ENCODE measurements at regions not wholly inside any gene's neighbourhood (a gene's known extent, or its start where the extent isn't known, plus 50 kb on each side); places are given as distances from the start of the nearest gene placed in this dataset.
A peak's percentile ranks its signal among the peaks of the same experiment; 100 is the strongest.

- Histone ChIP-seq H3K9me3 (ENCODE audit: control insufficient read depth in 4 of 4, insufficient read depth in 3 of 4, low read length in 3 of 4) (no peaks in the 10 kb centered on the region), H3K27me3 (ENCODE audit: control insufficient read depth in 3 of 3, insufficient read depth in 3 of 3, low read length in 2 of 3) (no peaks in the 10 kb centered on the region), H3K27ac (ENCODE audit: low read depth in 1 of 2, low read length in 1 of 2) (no peak overlapping the region), H3K36me3 (ENCODE audit: control insufficient read depth in 4 of 4, insufficient read depth in 4 of 4, low read length in 4 of 4) (no peaks in the 10 kb centered on the region), H3K4me3 (no peak overlapping the region), H3K4me1 (ENCODE audit: control insufficient read depth in 5 of 5, insufficient read depth in 5 of 5, low read length in 5 of 5) (peaks cover 0 to 9% (median 0%) of the 10 kb centered on the region in 5 donors), H3K9ac (ENCODE audit: insufficient read depth in 1 of 2, low read length in 2 of 2) (no peak overlapping the region)
- DNase-seq, result no peak
- 33 to 63% methylated on average over 6 of the region's 6 CpGs for WGBS, 2 donors
- ATAC-seq (ENCODE audit: insufficient read depth, low FRiP score), result no peak
- TF ChIP-seq CTCF (IDR thresholded peaks at IDR 0.05; ENCODE audit: control extremely low read depth, extremely low read depth), result no peak
These were observed 188.6 kb upstream of the SOX5 start for GRCh38 chr12:24138041-24138440.

- no peak overlapping the region for H3K9ac ChIP-seq (ENCODE audit: insufficient read depth in 1 of 2, low read length in 2 of 2)
- ATAC-seq (ENCODE audit: insufficient read depth, low FRiP score), result no peak
- peak; percentile 10 to 22 (median 16) for DNase-seq
- 57 to 74% methylated on average over 5 of the region's 5 CpGs for WGBS, 2 donors
- no peaks in the 10 kb centered on the region for H3K9me3 ChIP-seq (ENCODE audit: control insufficient read depth in 4 of 4, insufficient read depth in 3 of 4, low read length in 3 of 4)
- H3K4me3 ChIP-seq, result no peak overlapping the region
- TF ChIP-seq CTCF (IDR thresholded peaks at IDR 0.05; ENCODE audit: control extremely low read depth, extremely low read depth), result no peak
- H3K36me3 ChIP-seq (ENCODE audit: control insufficient read depth in 4 of 4, insufficient read depth in 4 of 4, low read length in 4 of 4), result no peaks in the 10 kb centered on the region
- H3K4me1 ChIP-seq (ENCODE audit: control insufficient read depth in 5 of 5, insufficient read depth in 5 of 5, low read length in 5 of 5), result peaks cover 0 to 9% (median 0%) of the 10 kb centered on the region in 5 donors
- no peaks in the 10 kb centered on the region for H3K27me3 ChIP-seq (ENCODE audit: control insufficient read depth in 3 of 3, insufficient read depth in 3 of 3, low read length in 2 of 3)
- H3K27ac ChIP-seq (ENCODE audit: low read depth in 1 of 2, low read length in 1 of 2), result no peak overlapping the region
These were observed 185.8 kb upstream of the SOX5 start for GRCh38 chr12:24135158-24135850.

GRCh38 chr12:24134092-24134491 is 184.6 kb upstream of the SOX5 start:
- no peak overlapping the region for H3K4me3 ChIP-seq
- H3K9me3 ChIP-seq (ENCODE audit: control insufficient read depth in 4 of 4, insufficient read depth in 3 of 4, low read length in 3 of 4), result no peaks in the 10 kb centered on the region
- no peak for TF ChIP-seq CTCF (IDR thresholded peaks at IDR 0.05; ENCODE audit: control extremely low read depth, extremely low read depth)
- no peaks in the 10 kb centered on the region for H3K27me3 ChIP-seq (ENCODE audit: control insufficient read depth in 3 of 3, insufficient read depth in 3 of 3, low read length in 2 of 3)
- H3K27ac ChIP-seq (ENCODE audit: low read depth in 1 of 2, low read length in 1 of 2), result no peak overlapping the region
- DNase-seq (no peak), ATAC-seq (ENCODE audit: insufficient read depth, low FRiP score) (no peak)
- H3K4me1 ChIP-seq (ENCODE audit: control insufficient read depth in 5 of 5, insufficient read depth in 5 of 5, low read length in 5 of 5), result peaks cover 0 to 9% (median 0%) of the 10 kb centered on the region in 5 donors
- no peaks in the 10 kb centered on the region for H3K36me3 ChIP-seq (ENCODE audit: control insufficient read depth in 4 of 4, insufficient read depth in 4 of 4, low read length in 4 of 4)
- H3K9ac ChIP-seq (ENCODE audit: insufficient read depth in 1 of 2, low read length in 2 of 2), result no peak overlapping the region

GRCh38 chr12:24133384-24133783 is 183.9 kb upstream of the SOX5 start:
- 79 to 80% methylated on average over 4 of the region's 4 CpGs for WGBS, 2 donors

More at GRCh38 chr12:24133384-24133783, 183.9 kb upstream of the SOX5 start:
- Histone ChIP-seq H3K4me3 (no peak overlapping the region), H3K4me1 (ENCODE audit: control insufficient read depth in 5 of 5, insufficient read depth in 5 of 5, low read length in 5 of 5) (peaks cover 0 to 9% (median 0%) of the 10 kb centered on the region in 5 donors), H3K9me3 (ENCODE audit: control insufficient read depth in 4 of 4, insufficient read depth in 3 of 4, low read length in 3 of 4) (no peaks in the 10 kb centered on the region), H3K9ac (ENCODE audit: insufficient read depth in 1 of 2, low read length in 2 of 2) (no peak overlapping the region), H3K27ac (ENCODE audit: low read depth in 1 of 2, low read length in 1 of 2) (no peak overlapping the region), H3K27me3 (ENCODE audit: control insufficient read depth in 3 of 3, insufficient read depth in 3 of 3, low read length in 2 of 3) (no peaks in the 10 kb centered on the region), H3K36me3 (ENCODE audit: control insufficient read depth in 4 of 4, insufficient read depth in 4 of 4, low read length in 4 of 4) (no peaks in the 10 kb centered on the region)
- no peak for DNase-seq
- no peak for ATAC-seq (ENCODE audit: insufficient read depth, low FRiP score)
- TF ChIP-seq CTCF (IDR thresholded peaks at IDR 0.05; ENCODE audit: control extremely low read depth, extremely low read depth), result no peak
